ENCODE measurements at regions not wholly inside any gene's neighbourhood (a gene's known extent, or its start where the extent isn't known, plus 50 kb on each side); places are given as distances from the start of the nearest gene placed in this dataset.

- ATAC-seq (no peak), DNase-seq (no peak)
- no peaks in the 10 kb centered on the region for H3K36me3 ChIP-seq
- no peaks in the 10 kb centered on the region for H3K27me3 ChIP-seq
- TF ChIP-seq CTCF (IDR thresholded peaks at IDR 0.05), result no peak
- no peak for TF ChIP-seq POLR2A (IDR thresholded peaks at IDR 0.05)
- peaks cover 0 to 5% (median 0%) of the 10 kb centered on the region in 12 donors for H3K4me1 ChIP-seq
- intact Hi-C loops (cut with DNase I), result no loop called here
- no peak overlapping the region for H3K27ac ChIP-seq
- 75 to 94% (median 86%) methylated on average over 1 of the region's 1 CpG for WGBS, 4 donors
- no peaks in the 10 kb centered on the region for H3K9me3 ChIP-seq
- H3K4me3 ChIP-seq, result no peak overlapping the region
These were observed 161.0 kb upstream of the GBE1 start for GRCh38 chr3:81922404-81922803.

DNA sequence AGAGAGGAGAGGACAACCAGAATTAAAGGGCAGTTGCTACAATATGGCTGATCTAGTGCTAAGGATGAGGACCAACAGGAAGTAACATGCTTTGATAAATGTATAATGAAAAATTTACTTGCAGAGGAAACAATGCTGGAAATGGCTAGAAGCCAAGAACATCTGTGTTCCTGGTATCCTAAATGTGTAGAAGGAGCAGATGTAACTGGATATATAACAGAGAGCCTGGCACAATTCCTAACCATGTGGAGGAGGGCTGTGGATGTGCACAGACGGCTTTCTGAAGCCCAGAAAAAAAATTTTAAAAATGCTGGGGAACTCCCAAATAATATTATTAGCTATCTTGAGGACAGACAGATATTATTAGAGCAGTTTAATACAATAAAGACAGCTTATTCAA is 159.4 kb upstream of the GBE1 start:
- DNase-seq (no peak), ATAC-seq (no peak)
- Histone ChIP-seq H3K4me1 (peaks cover 0 to 5% (median 0%) of the 10 kb centered on the region in 12 donors), H3K36me3 (no peaks in the 10 kb centered on the region), H3K9me3 (no peaks in the 10 kb centered on the region), H3K27me3 (no peaks in the 10 kb centered on the region), H3K4me3 (no peak overlapping the region), H3K27ac (no peak overlapping the region)
- 16 to 28% (median 22%) methylated on average over 1 of the region's 1 CpG for WGBS, 4 donors
- intact Hi-C loops (cut with DNase I), result no loop called here
- TF ChIP-seq POLR2A (IDR thresholded peaks at IDR 0.05) (no peak), CTCF (IDR thresholded peaks at IDR 0.05) (no peak)

DNA sequence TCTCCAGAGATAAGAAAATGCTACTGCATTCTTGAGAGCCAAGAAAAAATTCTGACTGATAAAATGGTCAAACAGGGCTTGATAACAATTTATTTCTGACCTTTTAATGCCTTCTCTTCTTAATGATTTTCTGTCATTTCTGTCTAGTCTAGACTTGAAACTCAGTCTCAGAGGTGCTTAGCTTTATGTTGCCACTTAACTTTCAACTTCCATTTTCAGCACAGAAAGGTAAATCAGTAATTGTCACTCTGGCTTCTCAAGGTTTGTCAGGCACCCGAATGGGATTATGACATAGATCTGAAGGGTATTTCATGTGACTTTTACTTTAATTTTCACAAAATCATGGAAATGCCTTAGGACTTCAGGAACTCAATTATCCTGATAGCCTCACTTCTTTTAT is 155.4 kb upstream of the GBE1 start:
- intact Hi-C loops (cut with DNase I), result loop anchor here in 4 of 10 donors (10.0 kb wide), 2 partner anchors 218 to 252 kb away; no protein-coding TSS in a partner anchor
- no peak overlapping the region for H3K4me3 ChIP-seq
- no peak overlapping the region for H3K27ac ChIP-seq

More for the DNA sequence above, 155.4 kb upstream of the GBE1 start:
- ATAC-seq (no peak), DNase-seq (no peak)
- Histone ChIP-seq H3K9me3 (no peaks in the 10 kb centered on the region), H3K4me1 (peaks cover 0 to 5% (median 0%) of the 10 kb centered on the region in 12 donors), H3K27me3 (no peaks in the 10 kb centered on the region), H3K36me3 (no peaks in the 10 kb centered on the region)
- TF ChIP-seq CTCF (IDR thresholded peaks at IDR 0.05) (no peak), POLR2A (IDR thresholded peaks at IDR 0.05) (no peak)
- 68 to 88% (median 77%) methylated on average over 1 of the region's 1 CpG for WGBS, 4 donors

All from heart left ventricle (tissue), 16 donors.